Loucy (cell line): ENCODE measurements at regions not wholly inside any gene's neighbourhood (a gene's known extent, or its start where the extent isn't known, plus 50 kb on each side); places are given as distances from the start of the nearest gene placed in this dataset.

Experiments used
- H2AFZ ChIP-seq: fragments of 200-600 bp; sonication (generic); 2 replicates; pipeline ENCODE4 v1.6.0; 2016; ENCODE audit warnings: antibody characterized with exemption, mild to moderate bottlenecking, low read length, moderate library complexity
- H3F3A ChIP-seq: fragments of 200-600 bp; 2 replicates; pipeline ENCODE4 v1.6.0; 2016; ENCODE audit warnings: antibody characterized with exemption, low read depth, mild to moderate bottlenecking
- H3K27me3 ChIP-seq: fragments of 200-600 bp; sonication (generic); 2 replicates; pipeline ENCODE4 v1.6.1; 2014; ENCODE audit warnings: low read length, mild to moderate bottlenecking; ENCODE audit not compliant: insufficient read depth, poor library complexity, severe bottlenecking
- H3K36me3 ChIP-seq: fragments of 200-600 bp; sonication (generic); 2 replicates; pipeline ENCODE4 v1.6.1; 2016; ENCODE audit warnings: low read length; ENCODE audit not compliant: insufficient read depth
- H3K4me1 ChIP-seq: fragments of 200-600 bp; sonication (generic); 2 replicates; pipeline ENCODE4 v1.5.1; 2014; ENCODE audit warnings: low read length, mild to moderate bottlenecking; ENCODE audit not compliant: insufficient read depth, poor library complexity, severe bottlenecking
- H3K4me2 ChIP-seq: fragments of 200-600 bp; sonication (generic); 2 replicates; pipeline ENCODE4 v1.6.0; 2014; ENCODE audit warnings: antibody characterized with exemption, low read length, low read depth, mild to moderate bottlenecking; ENCODE audit not compliant: poor library complexity, severe bottlenecking
- H3K4me3 ChIP-seq: fragments of 200-600 bp; sonication (generic); 2 replicates; pipeline ENCODE4 v1.5.1; 2014; ENCODE audit warnings: low read length, mild to moderate bottlenecking, mixed read lengths; ENCODE audit not compliant: poor library complexity, severe bottlenecking
- H3K79me2 ChIP-seq: fragments of 200-600 bp; sonication (generic); 2 replicates; pipeline ENCODE4 v1.6.1; 2014; ENCODE audit warnings: low read length; ENCODE audit not compliant: insufficient read depth
- H3K9ac ChIP-seq: fragments of 200-600 bp; sonication (generic); 2 replicates; pipeline ENCODE4 v1.6.0; 2014; ENCODE audit warnings: mild to moderate bottlenecking, low read depth, low read length, moderate library complexity; ENCODE audit not compliant: poor library complexity, severe bottlenecking
- H3K9me2 ChIP-seq: fragments of 200-600 bp; sonication (generic); replicated peaks from 2 replicates; pipeline ENCODE4 v1.6.1; 2016; ENCODE audit warnings: low read depth, low read length, mixed read lengths
- H3K9me3 ChIP-seq: fragments of 200-600 bp; sonication (generic); 2 replicates; pipeline ENCODE4 v1.6.1; 2014; ENCODE audit warnings: mild to moderate bottlenecking, antibody characterized with exemption, low read length, low read depth; ENCODE audit not compliant: insufficient read depth
- H4K20me1 ChIP-seq: fragments of 200-600 bp; sonication (generic); 2 replicates; pipeline ENCODE4 v1.6.0; 2014; ENCODE audit warnings: antibody characterized with exemption, low read length, mild to moderate bottlenecking; ENCODE audit not compliant: insufficient read depth, poor library complexity, severe bottlenecking
- CTCF ChIP-seq: fragments of 200-600 bp; sonication (generic); conservative IDR thresholded peaks from 2 replicates; pipeline ENCODE4 v1.5.1; 2014; ENCODE audit warnings: mild to moderate bottlenecking, antibody characterized with exemption, low read length
- EZH2phosphoT487 ChIP-seq: fragments of 200-600 bp; IDR thresholded peaks from 2 replicates; pipeline ENCODE4 v1.6.1; 2018; ENCODE audit warnings: antibody characterized with exemption, mild to moderate bottlenecking, moderate library complexity, borderline replicate concordance

- TF ChIP-seq CTCF (no peak), EZH2phosphoT487 (no peak)
- H3K79me2 ChIP-seq, result no peaks in the 10 kb centered on the region
- no peaks in the 10 kb centered on the region for H3K4me1 ChIP-seq
- no peak overlapping the region for H3K4me2 ChIP-seq
- H3K9ac ChIP-seq, result no peak overlapping the region
- H3K36me3 ChIP-seq, result no peaks in the 10 kb centered on the region
- H3K9me2 ChIP-seq, result no peaks in the 10 kb centered on the region
- no peak overlapping the region for H3K4me3 ChIP-seq
- H4K20me1 ChIP-seq, result no peaks in the 10 kb centered on the region
- H3K27me3 ChIP-seq, result no peaks in the 10 kb centered on the region
- H2AFZ ChIP-seq, result no peak overlapping the region
- H3K9me3 ChIP-seq, result no peaks in the 10 kb centered on the region
- no peaks in the 10 kb centered on the region for H3F3A ChIP-seq
Measured at GRCh38 chr7:89514970-89515369, 639.3 kb upstream of the STEAP1 start.

GRCh38 chr7:89517815-89518214 is 636.5 kb upstream of the STEAP1 start:
- H3K9me2 ChIP-seq, result no peaks in the 10 kb centered on the region
- H3K9ac ChIP-seq, result no peak overlapping the region
- H3K4me3 ChIP-seq, result no peak overlapping the region
- H4K20me1 ChIP-seq, result no peaks in the 10 kb centered on the region
- H3K9me3 ChIP-seq, result no peaks in the 10 kb centered on the region
- H3K36me3 ChIP-seq, result no peaks in the 10 kb centered on the region
- H2AFZ ChIP-seq, result no peak overlapping the region
- no peaks in the 10 kb centered on the region for H3K4me1 ChIP-seq
- TF ChIP-seq CTCF (no peak), EZH2phosphoT487 (no peak)
- H3K27me3 ChIP-seq, result no peaks in the 10 kb centered on the region
- no peaks in the 10 kb centered on the region for H3K79me2 ChIP-seq
- H3F3A ChIP-seq, result no peaks in the 10 kb centered on the region
- no peak overlapping the region for H3K4me2 ChIP-seq

GRCh38 chr7:89549768-89550167 is 604.5 kb upstream of the STEAP1 start:
- H3K4me3 ChIP-seq, result no peak overlapping the region
- no peaks in the 10 kb centered on the region for H3K36me3 ChIP-seq
- no peaks in the 10 kb centered on the region for H3K9me2 ChIP-seq
- H3K27me3 ChIP-seq, result no peaks in the 10 kb centered on the region
- no peaks in the 10 kb centered on the region for H3K79me2 ChIP-seq
- no peak overlapping the region for H3K4me2 ChIP-seq
- no peaks in the 10 kb centered on the region for H4K20me1 ChIP-seq
- H3K4me1 ChIP-seq, result no peaks in the 10 kb centered on the region
- H3K9me3 ChIP-seq, result no peaks in the 10 kb centered on the region
- TF ChIP-seq EZH2phosphoT487, result no peak
- TF ChIP-seq CTCF, result no peak
- no peak overlapping the region for H2AFZ ChIP-seq
- H3K9ac ChIP-seq, result no peak overlapping the region
- H3F3A ChIP-seq, result no peaks in the 10 kb centered on the region
